GM23338 (cell line): ENCODE measurements at regions not wholly inside any gene's neighbourhood (a gene's known extent, or its start where the extent isn't known, plus 50 kb on each side); places are given as distances from the start of the nearest gene placed in this dataset.

ENCODE experiments used
- EZH2 ChIP-seq: fragments of 200-600 bp; sonication (generic); IDR thresholded peaks from one replicate; pipeline ENCODE4 v1.8.0; 2017; ENCODE audit warnings: antibody characterized with exemption, mild to moderate bottlenecking, low read depth; ENCODE audit not compliant: unreplicated experiment
- NANOG ChIP-seq: IDR thresholded peaks from 2 replicates; pipeline ENCODE4 v1.6.1; 2016; ENCODE audit warnings: antibody characterized with exemption, borderline replicate concordance

- no peak for TF ChIP-seq NANOG
- no peak for TF ChIP-seq EZH2
These were observed 337.0 kb upstream of the MAGEB16 start for GRCh38 chrX:35461164-35461563.
